ENCODE measurements at regions not wholly inside any gene's neighbourhood (a gene's known extent, or its start where the extent isn't known, plus 50 kb on each side); places are given as distances from the start of the nearest gene placed in this dataset.

DNA sequence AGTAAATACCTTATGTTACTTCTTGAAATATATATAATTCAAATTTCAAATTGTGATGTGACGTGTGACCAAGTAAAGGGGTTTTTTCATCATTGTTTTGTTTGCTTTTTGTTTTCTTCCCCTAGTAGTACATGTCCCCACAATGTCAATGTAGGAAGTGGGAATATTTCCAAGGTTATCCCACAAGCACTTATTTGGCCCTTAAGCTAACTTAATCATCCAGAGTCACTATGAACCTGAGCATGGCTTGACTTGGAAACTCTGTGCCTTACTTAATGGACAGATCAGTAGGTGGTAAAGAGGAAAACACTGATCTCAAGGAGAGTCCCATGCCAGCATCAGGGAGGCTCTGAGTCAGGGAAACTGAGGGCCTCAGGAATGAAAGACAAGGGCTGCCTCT lies 569.3 kb upstream of the IGFBP3 start:
- Mint-ChIP-seq H3K27ac (no peak overlapping the region), H3K36me3 (ENCODE audit: low read depth) (no peaks in the 10 kb centered on the region), H3K9me3 (peaks cover 8% of the 10 kb centered on the region), H3K4me3 (no peak overlapping the region), H3K4me1 (ENCODE audit: low read depth) (no peaks in the 10 kb centered on the region), H3K27me3 (no peaks in the 10 kb centered on the region)
- no peak for ATAC-seq (ENCODE audit: poor library complexity)
- POLR2A ChIA-PET, result no interaction called here
- H3K27me3 ChIP-seq (ENCODE audit: control insufficient read depth in 1 of 2, insufficient read depth in 2 of 2, low read length in 2 of 2), result no peaks in the 10 kb centered on the region
- H3K27ac ChIP-seq (ENCODE audit: low read depth in 1 of 2, low read length in 2 of 2), result no peak overlapping the region
- DNase-seq, result no peak
- H3K4me3 ChIP-seq (ENCODE audit: low read length), result no peak overlapping the region
- CTCF ChIA-PET, result no interaction called here
- H3K36me3 ChIP-seq (ENCODE audit: insufficient read depth, low read length), result no peaks in the 10 kb centered on the region
- TF ChIP-seq, protein P1, sequence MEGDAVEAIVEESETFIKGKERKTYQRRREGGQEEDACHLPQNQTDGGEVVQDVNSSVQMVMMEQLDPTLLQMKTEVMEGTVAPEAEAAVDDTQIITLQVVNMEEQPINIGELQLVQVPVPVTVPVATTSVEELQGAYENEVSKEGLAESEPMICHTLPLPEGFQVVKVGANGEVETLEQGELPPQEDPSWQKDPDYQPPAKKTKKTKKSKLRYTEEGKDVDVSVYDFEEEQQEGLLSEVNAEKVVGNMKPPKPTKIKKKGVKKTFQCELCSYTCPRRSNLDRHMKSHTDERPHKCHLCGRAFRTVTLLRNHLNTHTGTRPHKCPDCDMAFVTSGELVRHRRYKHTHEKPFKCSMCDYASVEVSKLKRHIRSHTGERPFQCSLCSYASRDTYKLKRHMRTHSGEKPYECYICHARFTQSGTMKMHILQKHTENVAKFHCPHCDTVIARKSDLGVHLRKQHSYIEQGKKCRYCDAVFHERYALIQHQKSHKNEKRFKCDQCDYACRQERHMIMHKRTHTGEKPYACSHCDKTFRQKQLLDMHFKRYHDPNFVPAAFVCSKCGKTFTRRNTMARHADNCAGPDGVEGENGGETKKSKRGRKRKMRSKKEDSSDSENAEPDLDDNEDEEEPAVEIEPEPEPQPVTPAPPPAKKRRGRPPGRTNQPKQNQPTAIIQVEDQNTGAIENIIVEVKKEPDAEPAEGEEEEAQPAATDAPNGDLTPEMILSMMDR (IDR thresholded peaks at IDR 0.05), result no peak
- peaks cover 0 to 3% of the 10 kb centered on the region in 2 experiments for H3K9me3 ChIP-seq (ENCODE audit: control insufficient read depth in 1 of 2, insufficient read depth in 1 of 2, low read length in 2 of 2)
- no peaks in the 10 kb centered on the region for H3K4me1 ChIP-seq (ENCODE audit: insufficient read depth, low read length)
- intact Hi-C loops (cut with DNase I, micrococcal nuclease), result no loop called here

- no peaks in the 10 kb centered on the region for H3K27me3 ChIP-seq (ENCODE audit: control insufficient read depth in 1 of 2, insufficient read depth in 2 of 2, low read length in 2 of 2)
- Mint-ChIP-seq H3K27me3 (no peaks in the 10 kb centered on the region), H3K36me3 (ENCODE audit: low read depth) (no peaks in the 10 kb centered on the region), H3K4me1 (ENCODE audit: low read depth) (no peaks in the 10 kb centered on the region), H3K9me3 (peaks cover 5% of the 10 kb centered on the region), H3K4me3 (no peak overlapping the region), H3K27ac (no peak overlapping the region)
- H3K36me3 ChIP-seq (ENCODE audit: insufficient read depth, low read length), result no peaks in the 10 kb centered on the region
- H3K4me3 ChIP-seq (ENCODE audit: low read length), result no peak overlapping the region
- ATAC-seq (ENCODE audit: poor library complexity), result no peak
- no peak for DNase-seq
- TF ChIP-seq, protein P1 (IDR thresholded peaks at IDR 0.05), result no peak
- ChIA-PET CTCF (no interaction called here), POLR2A (no interaction called here)
- H3K4me1 ChIP-seq (ENCODE audit: insufficient read depth, low read length), result no peaks in the 10 kb centered on the region
- no peak overlapping the region for H3K27ac ChIP-seq (ENCODE audit: low read depth in 1 of 2, low read length in 2 of 2)
- peaks cover 0 to 3% of the 10 kb centered on the region in 2 experiments for H3K9me3 ChIP-seq (ENCODE audit: control insufficient read depth in 1 of 2, insufficient read depth in 1 of 2, low read length in 2 of 2)
- intact Hi-C loops (cut with DNase I, micrococcal nuclease), result no loop called here
Observed at GRCh38 chr7:46489106-46489505, 568.0 kb upstream of the IGFBP3 start.

DNA sequence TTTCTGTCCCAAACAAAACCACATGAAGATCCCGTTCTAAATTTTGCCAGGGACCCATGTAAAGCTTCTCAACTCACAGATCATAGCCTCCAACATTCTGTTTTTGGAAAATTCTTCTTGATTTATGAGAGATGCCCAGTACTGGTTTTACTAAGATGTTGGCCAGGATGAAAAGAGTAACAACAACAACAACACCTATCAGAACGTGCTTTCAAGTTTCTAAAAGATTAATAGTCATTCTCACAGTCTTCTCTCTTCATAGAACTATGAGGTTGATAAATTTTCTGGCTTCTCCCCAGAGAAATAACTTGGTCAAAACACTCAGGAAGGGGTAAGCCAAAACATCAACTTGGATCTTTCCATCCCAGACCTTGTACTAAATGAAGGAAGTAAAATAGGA lies 567.5 kb upstream of the IGFBP3 start:
- Mint-ChIP-seq H3K4me3 (no peak overlapping the region), H3K27ac (no peak overlapping the region), H3K4me1 (ENCODE audit: low read depth) (no peaks in the 10 kb centered on the region), H3K36me3 (ENCODE audit: low read depth) (no peaks in the 10 kb centered on the region), H3K9me3 (peaks cover 9% of the 10 kb centered on the region), H3K27me3 (no peaks in the 10 kb centered on the region)
- no peak overlapping the region for H3K4me3 ChIP-seq (ENCODE audit: low read length)
- ChIA-PET POLR2A (no interaction called here), CTCF (no interaction called here)
- peaks cover 0 to 3% of the 10 kb centered on the region in 2 experiments for H3K9me3 ChIP-seq (ENCODE audit: control insufficient read depth in 1 of 2, insufficient read depth in 1 of 2, low read length in 2 of 2)
- H3K4me1 ChIP-seq (ENCODE audit: insufficient read depth, low read length), result no peaks in the 10 kb centered on the region
- TF ChIP-seq, protein P1 (IDR thresholded peaks at IDR 0.05), result no peak
- H3K27ac ChIP-seq (ENCODE audit: low read depth in 1 of 2, low read length in 2 of 2), result no peak overlapping the region
- DNase-seq (no peak), ATAC-seq (ENCODE audit: poor library complexity) (no peak)
- intact Hi-C loops (cut with DNase I, micrococcal nuclease), result no loop called here
- H3K27me3 ChIP-seq (ENCODE audit: control insufficient read depth in 1 of 2, insufficient read depth in 2 of 2, low read length in 2 of 2), result no peaks in the 10 kb centered on the region
- H3K36me3 ChIP-seq (ENCODE audit: insufficient read depth, low read length), result no peaks in the 10 kb centered on the region

Data from CD4-positive, alpha-beta T cell (primary cell).